Liver (tissue), 8 donors: ENCODE measurements at regions not wholly inside any gene's neighbourhood (a gene's known extent, or its start where the extent isn't known, plus 50 kb on each side); places are given as distances from the start of the nearest gene placed in this dataset.
"Not testable (repeated sequence)": the region's sequence is repeated elsewhere in the genome, so short reads cannot be mapped to it uniquely, and the experiment has no call there.

Experiments
- DNase-seq: peaks from one replicate; pipeline ENCODE4 v3.0.0-alpha.2; 2017; ENCODE audit warnings: low spot score
- H3K27ac ChIP-seq, 2 donors: one replicate each; pipeline ENCODE4 v1.7.0; 2013; ENCODE audit warnings: inconsistent platforms in 2 of 2, low read length in 2 of 2, control low read depth in 1 of 2, low read depth in 1 of 2, mild to moderate bottlenecking in 1 of 2
- H3K27me3 ChIP-seq, 4 donors: one replicate each; pipeline versions ENCODE4 v1.6.1 to v1.7.0; 2013; ENCODE audit warnings: low read length in 3 of 4, inconsistent platforms in 1 of 4, mild to moderate bottlenecking in 1 of 4, moderate library complexity in 1 of 4; ENCODE audit not compliant: control insufficient read depth in 4 of 4, insufficient read depth in 4 of 4
- H3K36me3 ChIP-seq, 4 donors: one replicate each; pipeline versions ENCODE4 v1.6.1 to v1.7.0; 2013; ENCODE audit warnings: low read length in 3 of 4, mild to moderate bottlenecking in 3 of 4, low read depth in 1 of 4, moderate library complexity in 1 of 4; ENCODE audit not compliant: control insufficient read depth in 4 of 4, insufficient read depth in 3 of 4
- H3K4me1 ChIP-seq, 4 donors: one replicate each; pipeline versions ENCODE4 v1.6.1 to v1.7.0; 2013; ENCODE audit warnings: low read length in 3 of 4, mild to moderate bottlenecking in 3 of 4, moderate library complexity in 1 of 4; ENCODE audit not compliant: control insufficient read depth in 4 of 4, insufficient read depth in 4 of 4
- H3K4me3 ChIP-seq, 3 donors: one replicate each; pipeline versions ENCODE4 v1.6.1 to v1.7.0; 2013; ENCODE audit warnings: low read length in 3 of 3, control low read depth in 1 of 3, low read depth in 1 of 3, mild to moderate bottlenecking in 1 of 3
- H3K9ac ChIP-seq, 2 donors: one replicate each; pipeline ENCODE4 v1.7.0; 2013; ENCODE audit warnings: low read length in 2 of 2, mild to moderate bottlenecking in 2 of 2, moderate library complexity in 2 of 2, control low read depth in 1 of 2, low read depth in 1 of 2
- H3K9me3 ChIP-seq, 4 donors: one replicate each; pipeline versions ENCODE4 v1.6.1 to v1.7.0; 2013; ENCODE audit warnings: low read length in 3 of 4; ENCODE audit not compliant: control insufficient read depth in 4 of 4
- CTCF ChIP-seq: fragments of 150-350 bp; IDR thresholded peaks from 2 replicates; pipeline ENCODE4 v1.5.1; 2017; ENCODE audit warnings: improper control_type of control experiment, low read depth, low read length; ENCODE audit not compliant: missing input control
- FOXA1 ChIP-seq: IDR thresholded peaks from 2 replicates; pipeline ENCODE4 v1.6.1; 2016; ENCODE audit warnings: antibody characterized with exemption
- FOXA2 ChIP-seq: IDR thresholded peaks from 2 replicates; pipeline ENCODE4 v1.6.1; 2016; ENCODE audit warnings: antibody characterized with exemption
- GABPA ChIP-seq, 2 donors: IDR thresholded peaks in 1 of 2; conservative IDR thresholded peaks in 1 of 2; 2 replicates each; pipeline ENCODE4 v1.6.1; 2016; ENCODE audit warnings: antibody characterized with exemption in 2 of 2, mild to moderate bottlenecking in 1 of 2, moderate library complexity in 1 of 2
- HNF4G ChIP-seq: IDR thresholded peaks from 2 replicates; pipeline ENCODE4 v1.6.1; 2016; ENCODE audit warnings: antibody characterized with exemption
- JUND ChIP-seq, 2 donors: IDR thresholded peaks; 2 replicates each; pipeline ENCODE4 v1.6.1; 2016; ENCODE audit warnings: antibody characterized with exemption in 2 of 2
- MAX ChIP-seq: IDR thresholded peaks from 2 replicates; pipeline ENCODE4 v1.6.1; 2016; ENCODE audit warnings: antibody characterized with exemption
- RAD21 ChIP-seq, 2 donors: IDR thresholded peaks; 2 replicates each; pipeline ENCODE4 v1.6.1; 2016; ENCODE audit warnings: antibody characterized with exemption in 2 of 2, mild to moderate bottlenecking in 2 of 2
- REST ChIP-seq: IDR thresholded peaks from 2 replicates; pipeline ENCODE4 v1.6.1; 2016; ENCODE audit warnings: antibody characterized with exemption, mild to moderate bottlenecking
- SP1 ChIP-seq: IDR thresholded peaks from 2 replicates; pipeline ENCODE4 v1.6.1; 2018; ENCODE audit warnings: antibody characterized with exemption, mild to moderate bottlenecking
- TAF1 ChIP-seq: conservative IDR thresholded peaks from 2 replicates; pipeline ENCODE4 v1.6.1; 2016; ENCODE audit warnings: antibody characterized with exemption, mild to moderate bottlenecking
- YY1 ChIP-seq: IDR thresholded peaks from 2 replicates; pipeline ENCODE4 v1.6.1; 2016; ENCODE audit warnings: antibody characterized with exemption, mild to moderate bottlenecking
- ZBTB33 ChIP-seq: IDR thresholded peaks from 2 replicates; pipeline ENCODE4 v1.6.1; 2016; ENCODE audit warnings: antibody characterized with exemption
- WGBS: extraction: QIAGEN DNeasy Blood & Tissue Kit; methylation state at CpG from one replicate; pipeline ENCODE4 v1.1.7; 2013; 5-methylcytosine and 5-hydroxymethylcytosine counted together
- donor health status: healthy.
- donor health status: healthy.
- donor health status: healthy.
- donor health status: healthy.
- donor health status: healthy.

GRCh38 chr10:25839683-25840082 is 94.3 kb upstream of the MYO3A start:
- no peak overlapping the region for H3K4me3 ChIP-seq
- no peak overlapping the region for H3K27ac ChIP-seq
- no peaks in the 10 kb centered on the region for H3K27me3 ChIP-seq
- TF ChIP-seq YY1 (no peak), HNF4G (no peak), TAF1 (no peak), FOXA2 (no peak), ZBTB33 (no peak), RAD21 (IDR thresholded peaks at IDR 0.05) (no peak), SP1 (no peak), CTCF (no peak), JUND (IDR thresholded peaks at IDR 0.05) (no peak), FOXA1 (no peak), REST (no peak), GABPA (IDR thresholded peaks at IDR 0.05 in 1 of 2, conservative IDR thresholded peaks at IDR 0.05 in 1 of 2) (no peak), MAX (no peak)
- no peaks in the 10 kb centered on the region for H3K36me3 ChIP-seq
- no peaks in the 10 kb centered on the region for H3K9me3 ChIP-seq
- no peak overlapping the region for H3K9ac ChIP-seq
- 75% methylated on average over 3 of the region's 3 CpGs for WGBS
- no peaks in the 10 kb centered on the region for H3K4me1 ChIP-seq
- DNase-seq: no peak

- not testable (repeated sequence) for H3K9me3 ChIP-seq, H3K9ac ChIP-seq, H3K36me3 ChIP-seq, H3K27me3 ChIP-seq, H3K27ac ChIP-seq, DNase-seq, H3K4me1 ChIP-seq, H3K4me3 ChIP-seq
- WGBS: 97% methylated on average over 3 of the region's 3 CpGs
Observed at GRCh38 chr10:25840875-25841274, 93.2 kb upstream of the MYO3A start.
